GM19240 (cell line): ENCODE measurements at regions not wholly inside any gene's neighbourhood (a gene's known extent, or its start where the extent isn't known, plus 50 kb on each side); places are given as distances from the start of the nearest gene placed in this dataset.

Experiments
- DNase-seq: peaks from one replicate; pipeline ENCODE4 v3.0.0; 2011; ENCODE audit warnings: low spot score; ENCODE audit not compliant: insufficient read length

- DNase-seq: no peak
Measured at GRCh38 chr10:78630944-78631838, 437.6 kb upstream of the ZMIZ1 start.

DNA sequence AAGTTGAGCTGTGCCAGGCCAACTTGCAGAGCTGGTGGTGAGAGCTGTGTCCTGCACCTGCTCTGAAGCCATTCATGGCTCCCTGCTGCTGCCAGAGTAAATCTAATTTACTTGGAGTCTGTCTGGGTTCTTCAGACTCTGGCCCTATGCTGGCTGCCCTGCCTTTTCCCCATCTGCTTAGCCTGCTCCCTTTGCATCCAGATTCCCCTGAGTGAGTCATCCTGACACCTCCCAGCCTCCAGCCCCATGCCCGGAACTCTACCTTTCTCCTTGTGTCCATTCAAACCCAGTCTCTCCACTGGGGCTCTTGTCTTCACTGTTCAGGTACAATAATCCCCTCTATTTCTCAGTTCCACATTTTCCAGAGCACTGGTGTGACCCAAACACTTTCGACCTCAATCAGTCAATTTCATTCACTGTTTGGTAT, 434.4 kb upstream of the ZMIZ1 start:
- DNase-seq: no peak

DNA sequence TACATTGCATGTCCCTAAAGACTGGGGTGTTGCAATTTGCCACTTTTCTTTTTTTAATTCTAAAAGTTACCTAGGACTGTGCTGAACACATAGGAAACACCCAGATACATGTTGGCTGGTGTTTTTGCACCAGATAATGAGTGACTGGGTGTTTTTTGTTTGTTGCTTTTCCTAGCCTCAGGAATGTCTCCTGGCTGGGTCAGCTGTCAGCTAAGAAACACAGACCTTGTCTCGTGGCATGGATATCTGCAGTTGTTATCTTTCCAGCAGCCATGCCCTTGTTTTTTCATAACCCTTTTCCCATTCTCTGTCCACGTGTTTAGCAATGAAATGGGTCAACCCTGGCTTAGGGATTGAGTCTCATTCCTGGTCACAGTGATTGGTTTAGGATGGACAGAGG, 433.9 kb upstream of the ZMIZ1 start:
- DNase-seq: no peak

GRCh38 chr10:78639629-78640028, 429.1 kb upstream of the ZMIZ1 start:
- DNase-seq: no peak

GRCh38 chr10:78640796-78641636, 427.8 kb upstream of the ZMIZ1 start:
- DNase-seq: no peak

- DNase-seq: no peak
Measured at GRCh38 chr10:78641693-78642092, 427.1 kb upstream of the ZMIZ1 start.

DNA sequence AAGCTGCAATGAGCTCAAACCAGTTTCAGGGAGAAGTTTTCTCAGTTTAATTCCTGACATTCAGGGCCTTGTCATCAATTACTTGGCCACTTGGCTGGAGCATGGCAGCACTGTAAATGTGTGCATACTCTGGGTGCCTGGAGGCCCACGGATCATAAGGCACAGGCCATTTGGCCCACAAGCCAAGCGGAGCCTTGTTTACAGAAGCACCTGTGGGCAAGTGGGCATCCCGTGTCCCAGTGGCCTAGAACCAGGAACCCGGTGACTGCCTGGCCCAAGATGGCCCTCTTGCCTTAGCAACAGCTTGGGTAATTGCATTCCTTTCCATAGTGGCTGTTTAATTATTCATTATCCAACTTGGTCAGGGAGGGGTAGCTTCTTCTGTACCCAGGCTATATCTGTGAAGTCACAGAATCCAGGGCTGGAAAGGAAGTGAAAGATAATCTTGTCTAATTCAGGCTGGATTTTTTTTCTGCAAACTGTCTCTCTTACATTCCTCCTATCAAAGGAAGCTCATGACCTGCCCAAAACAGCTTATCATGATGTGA, 426.4 kb upstream of the ZMIZ1 start:
- DNase-seq: no peak

GRCh38 chr10:78643513-78643912, 425.3 kb upstream of the ZMIZ1 start:
- DNase-seq: no peak

- DNase-seq: no peak
Measured at GRCh38 chr10:78644550-78644949, 424.2 kb upstream of the ZMIZ1 start.

- no peak for DNase-seq
Measured at GRCh38 chr10:78645169-78645686, 423.5 kb upstream of the ZMIZ1 start.

- DNase-seq: no peak
Measured at GRCh38 chr10:78645975-78646374, 422.8 kb upstream of the ZMIZ1 start.

DNA sequence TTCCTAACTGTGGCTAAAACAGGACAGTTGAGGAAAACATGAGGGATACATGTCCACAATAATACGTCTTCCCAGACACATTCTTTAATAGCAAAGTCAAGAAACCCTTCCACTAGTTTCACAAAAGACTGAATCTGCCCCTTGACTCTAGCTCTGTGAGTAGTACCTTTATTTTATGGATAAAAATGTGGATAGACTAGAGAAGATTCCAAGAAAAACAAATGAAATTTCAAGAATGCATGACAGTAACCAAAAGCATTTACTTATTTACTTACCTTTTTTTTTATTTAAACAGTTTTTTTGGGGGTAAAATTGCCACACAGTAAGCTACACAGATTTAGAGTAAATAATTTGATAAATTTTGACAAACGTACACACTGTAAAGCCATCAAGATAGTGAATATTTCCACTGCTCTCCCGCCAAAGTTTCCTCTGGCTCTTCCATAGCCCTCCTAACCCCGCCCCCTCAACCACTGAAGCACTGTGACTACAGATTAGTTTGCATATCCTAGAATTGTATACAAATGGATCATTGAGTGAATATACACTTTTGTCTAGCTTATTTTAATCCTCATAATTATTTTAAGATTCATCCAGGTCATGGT, 420.4 kb upstream of the ZMIZ1 start:
- no peak for DNase-seq

GRCh38 chr10:78649429-78649828, 419.3 kb upstream of the ZMIZ1 start:
- DNase-seq: no peak

DNA sequence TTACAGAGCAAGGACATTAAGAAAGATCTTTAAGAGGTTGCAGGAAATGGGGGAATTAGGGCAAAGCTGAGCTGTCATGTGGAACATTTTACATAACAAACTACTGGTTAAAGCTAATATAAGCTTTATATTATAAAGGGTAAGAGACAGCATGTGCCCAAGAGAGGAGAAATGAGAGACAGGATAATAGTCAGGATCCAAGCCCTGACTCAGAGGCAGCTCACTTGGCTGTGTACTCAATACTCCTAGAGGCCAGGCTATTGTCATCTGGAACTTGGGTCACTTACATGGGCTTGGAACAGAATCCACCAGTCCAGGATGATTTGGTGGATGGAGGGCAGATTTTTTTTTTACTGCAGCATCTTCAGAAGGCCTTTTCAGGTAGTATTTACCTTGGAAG, 418.6 kb upstream of the ZMIZ1 start:
- DNase-seq: no peak

- no peak for DNase-seq
Measured at GRCh38 chr10:78651287-78651686, 417.5 kb upstream of the ZMIZ1 start.

DNA sequence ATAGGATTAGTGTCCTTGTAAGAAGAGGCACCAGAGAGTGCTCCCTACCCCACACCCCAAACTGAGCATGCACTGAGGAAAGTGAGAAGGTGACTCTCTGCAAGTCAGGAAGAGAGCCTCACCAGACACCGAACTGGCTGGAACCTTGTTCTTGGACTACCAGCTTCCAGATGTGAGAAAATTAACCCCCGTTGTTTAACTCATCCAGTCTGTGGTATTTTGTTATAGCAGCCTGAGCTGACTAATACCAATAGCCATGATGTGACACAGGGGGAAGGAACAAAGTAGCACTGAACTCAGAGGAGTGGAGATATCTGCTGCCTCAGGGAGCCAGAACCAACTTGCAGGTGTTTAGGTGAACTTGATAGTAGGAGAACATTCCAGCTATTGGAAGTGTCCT, 415.2 kb upstream of the ZMIZ1 start:
- no peak for DNase-seq

GRCh38 chr10:78654047-78654590, 414.6 kb upstream of the ZMIZ1 start:
- DNase-seq: no peak

DNA sequence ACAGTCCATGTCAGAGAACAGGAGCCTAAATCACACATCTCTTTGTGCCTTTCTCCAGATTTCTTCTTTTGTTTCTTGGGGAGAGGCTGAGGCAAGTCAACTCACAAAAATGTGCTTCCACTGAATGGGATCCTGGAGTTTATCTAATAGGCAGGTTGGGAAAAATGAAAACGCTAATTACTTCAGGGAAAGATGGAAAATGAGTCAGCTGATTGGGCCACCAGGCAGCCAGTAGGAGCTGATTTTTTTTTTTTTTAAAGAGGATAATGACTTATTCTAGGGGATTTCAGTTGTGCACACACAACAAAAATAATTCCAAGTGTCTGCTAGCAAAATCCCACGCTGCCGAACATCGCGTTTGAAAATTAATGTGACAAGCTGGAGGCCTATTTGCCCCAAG, 412.8 kb upstream of the ZMIZ1 start:
- DNase-seq: no peak

DNA sequence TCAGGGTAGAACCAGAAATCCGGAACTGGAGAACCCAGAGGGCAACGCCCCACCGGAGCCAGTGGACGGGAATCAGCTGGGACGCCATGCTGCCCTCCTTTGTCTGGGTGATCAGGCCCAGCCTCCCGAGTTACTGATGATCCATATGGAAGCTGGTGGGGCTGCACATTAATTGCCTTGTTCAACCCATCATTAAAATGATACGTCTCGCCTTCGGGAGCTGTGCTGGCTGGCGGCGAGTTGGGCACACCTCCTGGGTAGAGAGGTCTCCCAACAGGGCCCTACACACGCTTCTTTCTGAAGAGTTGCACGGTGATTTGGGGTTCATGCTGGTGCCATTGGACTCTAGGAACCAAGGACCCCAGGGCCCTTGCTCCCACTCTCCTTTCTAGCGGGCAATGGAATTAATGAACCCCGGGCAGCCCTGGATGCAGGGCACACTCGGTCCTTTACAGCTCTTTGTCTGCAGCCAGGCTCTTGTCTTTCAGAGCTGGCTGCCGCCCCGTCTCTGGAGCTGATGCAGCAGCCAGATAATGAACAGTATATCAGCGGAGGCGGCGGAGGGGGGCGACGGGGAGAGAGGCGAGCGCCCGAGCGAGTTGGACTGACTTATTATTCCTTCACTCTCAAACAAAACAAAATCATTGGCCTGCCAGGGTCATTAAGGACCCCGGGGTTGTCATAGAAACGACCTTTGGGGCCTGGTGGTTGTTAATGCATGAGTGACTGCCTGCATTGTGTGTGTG, 412.2 kb upstream of the ZMIZ1 start:
- DNase-seq: no peak

DNA sequence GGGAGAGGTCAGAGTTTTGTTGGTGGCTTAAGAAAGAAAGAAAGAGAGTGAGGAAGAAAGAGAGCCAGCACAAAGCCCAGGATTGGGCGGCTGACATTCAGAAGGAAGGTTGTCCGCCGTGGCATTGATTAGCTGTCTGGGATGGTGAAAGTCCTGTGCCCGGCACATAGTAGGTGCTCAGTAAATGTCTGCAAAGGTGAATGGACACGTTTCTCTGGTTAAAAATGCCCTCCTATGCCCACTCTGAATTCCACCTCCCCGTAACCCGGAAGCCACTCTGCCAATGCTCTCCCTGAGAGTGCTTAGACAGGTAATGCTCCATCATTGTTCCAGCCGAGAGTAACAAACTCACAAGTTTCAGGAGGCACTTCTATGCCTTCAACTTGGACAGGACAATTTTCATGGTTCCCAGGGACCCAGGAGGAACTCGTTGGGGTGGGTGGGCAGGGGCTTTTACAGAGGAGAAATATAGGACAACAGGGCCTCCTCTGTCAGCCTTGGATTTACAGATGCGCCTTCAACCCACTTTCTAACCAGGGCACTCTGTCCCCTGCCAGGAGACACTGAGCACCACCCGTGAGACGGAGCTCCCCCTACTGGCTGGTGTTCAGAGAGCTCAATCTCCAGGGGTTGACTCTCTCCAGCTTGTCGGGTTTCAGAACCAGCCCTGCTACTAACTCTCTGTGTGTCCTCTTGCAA, 411.5 kb upstream of the ZMIZ1 start:
- peak; percentile 38 for DNase-seq
